ENCODE measurements at regions not wholly inside any gene's neighbourhood (a gene's known extent, or its start where the extent isn't known, plus 50 kb on each side); places are given as distances from the start of the nearest gene placed in this dataset.

DNA sequence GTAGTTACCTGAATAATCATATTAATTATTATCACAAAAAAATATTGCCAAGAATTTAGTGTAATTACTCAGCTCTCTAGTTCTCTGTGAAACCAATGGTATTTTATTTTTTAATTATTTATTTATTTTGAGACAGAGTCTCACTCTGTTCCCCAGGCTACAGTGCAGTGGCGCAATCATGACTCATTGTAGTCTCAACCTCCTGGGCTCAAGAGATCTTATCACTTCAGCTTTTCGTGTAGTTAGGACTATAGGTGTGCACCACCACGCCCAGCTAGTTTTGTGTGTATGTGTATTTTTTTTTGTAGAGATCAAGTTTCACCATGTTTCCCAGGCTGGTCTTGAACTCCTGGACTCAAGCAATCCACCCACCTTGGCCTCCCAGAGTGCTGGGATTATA, 440.4 kb upstream of the CDH20 start:
- Histone ChIP-seq H3K4me3 (ENCODE audit: low read depth in 2 of 2, low read length in 2 of 2) (no peak overlapping the region), H3K4me1 (ENCODE audit: control insufficient read depth, insufficient read depth, low read length) (no peaks in the 10 kb centered on the region), H3K9me3 (ENCODE audit: control insufficient read depth, insufficient read depth, low read depth, low read length) (no peaks in the 10 kb centered on the region), H3K27me3 (ENCODE audit: control insufficient read depth, insufficient read depth, low read length) (no peaks in the 10 kb centered on the region), H3K27ac (ENCODE audit: low read length) (no peak overlapping the region), H3K36me3 (ENCODE audit: control insufficient read depth, insufficient read depth, low read length) (no peaks in the 10 kb centered on the region)
- intact Hi-C loops (cut with micrococcal nuclease; ENCODE audit: unreplicated experiment) (loop anchor here (10.0 kb wide), 1 partner anchor 52 kb away; no protein-coding TSS in a partner anchor), in situ Hi-C loops (cut with HindIII; ENCODE audit: low pct_unique_long_range_greater_than_20kb, low sequenced_read_pairs) (no loop called here)
- no TSS peak for BruUV-seq (replicated peaks)
- no peak for DNase-seq (ENCODE audit: low read depth, low spot score)
- POLR2A ChIA-PET = interaction anchor here (0.6 kb wide), 1 partner anchor 1635 kb away, joined by 5 read pairs; no protein-coding TSS in a partner anchor
- TF ChIP-seq TCF7L2 (IDR thresholded peaks at IDR 0.05; ENCODE audit: low read depth, low read length) (no peak), POLR2AphosphoS5 (IDR thresholded peaks at IDR 0.05; ENCODE audit: low read depth, low read length) (no peak), SIN3A (IDR thresholded peaks at IDR 0.05; ENCODE audit: borderline replicate concordance, insufficient read depth, low read depth, low read length) (no peak)
- TF ChIP-seq, protein P1, sequence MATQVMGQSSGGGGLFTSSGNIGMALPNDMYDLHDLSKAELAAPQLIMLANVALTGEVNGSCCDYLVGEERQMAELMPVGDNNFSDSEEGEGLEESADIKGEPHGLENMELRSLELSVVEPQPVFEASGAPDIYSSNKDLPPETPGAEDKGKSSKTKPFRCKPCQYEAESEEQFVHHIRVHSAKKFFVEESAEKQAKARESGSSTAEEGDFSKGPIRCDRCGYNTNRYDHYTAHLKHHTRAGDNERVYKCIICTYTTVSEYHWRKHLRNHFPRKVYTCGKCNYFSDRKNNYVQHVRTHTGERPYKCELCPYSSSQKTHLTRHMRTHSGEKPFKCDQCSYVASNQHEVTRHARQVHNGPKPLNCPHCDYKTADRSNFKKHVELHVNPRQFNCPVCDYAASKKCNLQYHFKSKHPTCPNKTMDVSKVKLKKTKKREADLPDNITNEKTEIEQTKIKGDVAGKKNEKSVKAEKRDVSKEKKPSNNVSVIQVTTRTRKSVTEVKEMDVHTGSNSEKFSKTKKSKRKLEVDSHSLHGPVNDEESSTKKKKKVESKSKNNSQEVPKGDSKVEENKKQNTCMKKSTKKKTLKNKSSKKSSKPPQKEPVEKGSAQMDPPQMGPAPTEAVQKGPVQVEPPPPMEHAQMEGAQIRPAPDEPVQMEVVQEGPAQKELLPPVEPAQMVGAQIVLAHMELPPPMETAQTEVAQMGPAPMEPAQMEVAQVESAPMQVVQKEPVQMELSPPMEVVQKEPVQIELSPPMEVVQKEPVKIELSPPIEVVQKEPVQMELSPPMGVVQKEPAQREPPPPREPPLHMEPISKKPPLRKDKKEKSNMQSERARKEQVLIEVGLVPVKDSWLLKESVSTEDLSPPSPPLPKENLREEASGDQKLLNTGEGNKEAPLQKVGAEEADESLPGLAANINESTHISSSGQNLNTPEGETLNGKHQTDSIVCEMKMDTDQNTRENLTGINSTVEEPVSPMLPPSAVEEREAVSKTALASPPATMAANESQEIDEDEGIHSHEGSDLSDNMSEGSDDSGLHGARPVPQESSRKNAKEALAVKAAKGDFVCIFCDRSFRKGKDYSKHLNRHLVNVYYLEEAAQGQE (IDR thresholded peaks at IDR 0.05; ENCODE audit: insufficient read depth in 1 of 2, low read depth in 2 of 2, low read length in 1 of 2) = no peak
- TF ChIP-seq, protein P2, sequence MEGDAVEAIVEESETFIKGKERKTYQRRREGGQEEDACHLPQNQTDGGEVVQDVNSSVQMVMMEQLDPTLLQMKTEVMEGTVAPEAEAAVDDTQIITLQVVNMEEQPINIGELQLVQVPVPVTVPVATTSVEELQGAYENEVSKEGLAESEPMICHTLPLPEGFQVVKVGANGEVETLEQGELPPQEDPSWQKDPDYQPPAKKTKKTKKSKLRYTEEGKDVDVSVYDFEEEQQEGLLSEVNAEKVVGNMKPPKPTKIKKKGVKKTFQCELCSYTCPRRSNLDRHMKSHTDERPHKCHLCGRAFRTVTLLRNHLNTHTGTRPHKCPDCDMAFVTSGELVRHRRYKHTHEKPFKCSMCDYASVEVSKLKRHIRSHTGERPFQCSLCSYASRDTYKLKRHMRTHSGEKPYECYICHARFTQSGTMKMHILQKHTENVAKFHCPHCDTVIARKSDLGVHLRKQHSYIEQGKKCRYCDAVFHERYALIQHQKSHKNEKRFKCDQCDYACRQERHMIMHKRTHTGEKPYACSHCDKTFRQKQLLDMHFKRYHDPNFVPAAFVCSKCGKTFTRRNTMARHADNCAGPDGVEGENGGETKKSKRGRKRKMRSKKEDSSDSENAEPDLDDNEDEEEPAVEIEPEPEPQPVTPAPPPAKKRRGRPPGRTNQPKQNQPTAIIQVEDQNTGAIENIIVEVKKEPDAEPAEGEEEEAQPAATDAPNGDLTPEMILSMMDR (IDR thresholded peaks at IDR 0.05) = no peak
- CTCF ChIA-PET = no interaction called here
- no peak for ATAC-seq

DNA sequence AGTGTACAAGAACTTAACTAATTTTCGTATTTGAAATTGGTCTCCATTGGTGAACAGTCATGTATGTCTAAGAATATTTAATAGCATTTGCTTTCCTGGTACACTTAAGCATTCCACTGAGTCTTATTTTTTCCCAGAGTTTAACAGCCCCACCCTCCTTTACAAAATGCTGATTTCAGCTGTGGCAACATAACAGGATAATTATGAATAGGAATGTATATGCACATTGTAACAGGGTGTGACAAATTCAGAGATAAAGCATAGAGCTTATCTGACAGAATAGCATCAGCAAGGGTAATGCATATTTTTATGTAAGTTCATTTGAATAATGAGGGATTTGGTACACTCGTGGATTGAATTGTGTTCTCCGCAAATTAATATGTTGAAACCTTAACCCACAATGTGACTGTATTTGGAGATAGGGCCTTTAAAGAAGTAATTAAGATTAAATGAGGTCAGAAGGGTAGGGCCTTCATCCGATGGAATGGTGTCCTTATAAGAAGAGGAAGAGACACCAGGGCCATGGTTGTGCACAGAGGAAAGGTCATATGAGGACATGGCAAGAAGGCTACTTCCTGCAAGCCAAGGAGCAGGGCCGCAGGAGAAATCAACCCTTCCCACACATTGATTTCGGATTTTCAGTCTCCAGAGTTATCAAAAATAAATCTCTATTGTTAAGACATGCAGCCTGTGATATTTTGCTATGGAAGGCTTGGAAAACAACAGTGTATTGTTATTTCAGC, 439.7 kb upstream of the CDH20 start:
- no peak overlapping the region for H3K27ac ChIP-seq (ENCODE audit: low read length)

More for the DNA sequence above, 439.7 kb upstream of the CDH20 start:
- no TSS peak for BruUV-seq (replicated peaks)
- no peak overlapping the region for H3K4me3 ChIP-seq (ENCODE audit: low read depth in 2 of 2, low read length in 2 of 2)
- no peaks in the 10 kb centered on the region for H3K9me3 ChIP-seq (ENCODE audit: control insufficient read depth, insufficient read depth, low read depth, low read length)
- intact Hi-C loops (cut with micrococcal nuclease; ENCODE audit: unreplicated experiment) = loop anchor here (10.0 kb wide), 1 partner anchor 51 kb away; no protein-coding TSS in a partner anchor
- ATAC-seq = no peak
- H3K4me1 ChIP-seq (ENCODE audit: control insufficient read depth, insufficient read depth, low read length) = no peaks in the 10 kb centered on the region
- no peak for TF ChIP-seq POLR2AphosphoS5 (IDR thresholded peaks at IDR 0.05; ENCODE audit: low read depth, low read length)
- no peak for TF ChIP-seq TCF7L2 (IDR thresholded peaks at IDR 0.05; ENCODE audit: low read depth, low read length)
- TF ChIP-seq, protein P1 (IDR thresholded peaks at IDR 0.05; ENCODE audit: insufficient read depth in 1 of 2, low read depth in 2 of 2, low read length in 1 of 2) = no peak
- TF ChIP-seq SIN3A (IDR thresholded peaks at IDR 0.05; ENCODE audit: borderline replicate concordance, insufficient read depth, low read depth, low read length) = no peak
- TF ChIP-seq, protein P2 (IDR thresholded peaks at IDR 0.05) = no peak
- ChIA-PET POLR2A (interaction anchor here (0.6 kb wide), 1 partner anchor 1635 kb away, joined by 5 read pairs; no protein-coding TSS in a partner anchor), CTCF (no interaction called here)
- H3K27me3 ChIP-seq (ENCODE audit: control insufficient read depth, insufficient read depth, low read length) = no peaks in the 10 kb centered on the region
- DNase-seq (ENCODE audit: low read depth, low spot score) = no peak
- no peaks in the 10 kb centered on the region for H3K36me3 ChIP-seq (ENCODE audit: control insufficient read depth, insufficient read depth, low read length)
- in situ Hi-C loops (cut with HindIII; ENCODE audit: low pct_unique_long_range_greater_than_20kb, low sequenced_read_pairs) = no loop called here
